ENCODE measurements at regions not wholly inside any gene's neighbourhood (a gene's known extent, or its start where the extent isn't known, plus 50 kb on each side); places are given as distances from the start of the nearest gene placed in this dataset.
"Not testable (repeated sequence)": the region's sequence is repeated elsewhere in the genome, so short reads cannot be mapped to it uniquely, and the experiment has no call there.

- no peak for DNase-seq
These were observed 78.6 kb upstream of the RTL6 start for GRCh38 chr22:44576311-44577260.

- no peak for DNase-seq
These were observed 77.6 kb upstream of the RTL6 start for GRCh38 chr22:44575381-44576268.

- peak; percentile 60 for DNase-seq
These were observed 76.8 kb upstream of the RTL6 start for GRCh38 chr22:44574640-44575380.

GRCh38 chr22:44574057-44574639 lies 76.1 kb upstream of the RTL6 start:
- DNase-seq = no peak

GRCh38 chr22:44573451-44573850 lies 75.4 kb upstream of the RTL6 start:
- DNase-seq = no peak

GRCh38 chr22:44572414-44573207 lies 74.6 kb upstream of the RTL6 start:
- DNase-seq = no peak

GRCh38 chr22:44571566-44572413 lies 73.8 kb upstream of the RTL6 start:
- DNase-seq = no peak

- no peak for DNase-seq
These were observed 72.7 kb upstream of the RTL6 start for GRCh38 chr22:44570476-44571445.

- no peak for DNase-seq
These were observed 71.5 kb upstream of the RTL6 start for GRCh38 chr22:44569561-44569991.

- no peak for DNase-seq
These were observed 69.9 kb upstream of the RTL6 start for GRCh38 chr22:44567846-44568493.

- not testable (repeated sequence) for DNase-seq
These were observed 69.4 kb upstream of the RTL6 start for GRCh38 chr22:44567378-44567841.

GRCh38 chr22:44566911-44567310 lies 68.9 kb upstream of the RTL6 start:
- no peak for DNase-seq

- DNase-seq = not testable (repeated sequence)
These were observed 64.6 kb upstream of the RTL6 start for GRCh38 chr22:44562651-44563050.

- no peak for DNase-seq
These were observed 63.3 kb upstream of the RTL6 start for GRCh38 chr22:44561139-44561840.

- not testable (repeated sequence) for DNase-seq
These were observed 60.6 kb upstream of the RTL6 start for GRCh38 chr22:44558671-44559070.

- not testable (repeated sequence) for DNase-seq
These were observed 59.8 kb upstream of the RTL6 start for GRCh38 chr22:44557872-44558271.

Measured in renal pelvis (tissue), 1 donor.